SH-SY5Y (cell line): ENCODE measurements at regions not wholly inside any gene's neighbourhood (a gene's known extent, or its start where the extent isn't known, plus 50 kb on each side); places are given as distances from the start of the nearest gene placed in this dataset.

Source experiments
- GATA2 ChIP-seq: IDR thresholded peaks from 2 replicates; pipeline ENCODE4 v1.6.1; 2011; ENCODE audit warnings: mild to moderate bottlenecking, low read depth, low read length
- GATA3 ChIP-seq: IDR thresholded peaks from 2 replicates; pipeline ENCODE4 v1.6.1; 2011; ENCODE audit warnings: low read depth, mild to moderate bottlenecking, low read length, moderate library complexity

- TF ChIP-seq GATA2, result no peak
- TF ChIP-seq GATA3, result no peak
Measured at GRCh38 chr2:9769171-9770005, 73.9 kb upstream of the TAF1B start.
